ENCODE measurements at regions not wholly inside any gene's neighbourhood (a gene's known extent, or its start where the extent isn't known, plus 50 kb on each side); places are given as distances from the start of the nearest gene placed in this dataset.
"Not testable (repeated sequence)": the region's sequence is repeated elsewhere in the genome, so short reads cannot be mapped to it uniquely, and the experiment has no call there.

DNA sequence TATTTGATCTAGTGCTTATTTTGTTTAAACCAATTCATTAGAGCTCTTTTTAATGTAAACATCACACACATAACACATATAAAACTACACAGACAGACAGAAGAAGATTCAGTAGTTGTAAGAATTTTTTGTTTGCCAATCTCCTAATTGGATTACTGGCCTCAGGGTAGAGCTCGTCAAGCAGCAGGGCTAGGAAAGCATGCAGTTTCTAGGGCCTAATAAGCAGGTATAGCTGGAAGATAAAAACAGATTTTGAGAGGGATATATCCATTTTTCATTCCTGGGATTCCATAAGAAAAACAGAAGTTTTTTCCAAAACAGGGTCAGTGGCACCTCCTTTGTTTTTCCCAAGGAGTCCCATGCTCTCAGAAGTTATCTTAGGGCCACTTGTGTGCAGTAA lies 265.2 kb upstream of the SGO1 start:
- no peak for DNase-seq

DNA sequence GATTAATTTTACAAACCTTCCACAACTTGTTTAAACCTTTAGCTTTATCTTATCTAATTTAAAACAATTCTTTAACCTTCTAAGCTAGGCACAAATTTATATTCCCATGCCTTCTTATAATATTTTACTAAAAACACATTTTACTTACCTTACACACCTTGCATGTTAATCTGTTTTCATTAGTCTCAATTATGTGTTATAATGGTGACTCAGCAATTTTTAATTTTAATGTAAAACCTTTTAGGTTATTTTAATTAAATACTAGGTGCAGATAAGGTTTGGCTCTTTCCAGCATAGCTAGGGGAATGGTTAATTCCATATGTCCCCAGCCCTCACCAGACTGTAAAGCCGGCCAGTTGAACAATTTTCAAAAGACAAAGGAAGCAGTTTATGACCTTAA lies 264.6 kb upstream of the SGO1 start:
- no peak for DNase-seq

DNA sequence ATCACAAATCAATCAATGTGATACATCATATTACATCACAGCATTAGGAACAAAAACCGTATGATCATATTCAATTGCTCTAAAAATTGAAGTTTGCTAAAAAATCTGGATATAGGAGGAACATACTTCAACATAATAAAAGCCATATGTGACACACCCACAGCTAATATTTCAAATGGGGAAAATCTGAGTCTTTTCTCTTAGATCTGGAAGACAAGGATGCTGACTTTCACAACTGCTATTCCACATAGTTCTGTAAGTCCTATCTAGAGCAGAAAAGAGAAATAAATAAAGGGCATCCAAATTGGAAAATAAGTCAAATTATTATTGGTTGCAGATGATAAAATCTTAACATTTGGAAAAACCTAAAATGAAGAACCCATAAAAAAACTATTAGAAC lies 256.8 kb upstream of the SGO1 start:
- no peak for DNase-seq

DNA sequence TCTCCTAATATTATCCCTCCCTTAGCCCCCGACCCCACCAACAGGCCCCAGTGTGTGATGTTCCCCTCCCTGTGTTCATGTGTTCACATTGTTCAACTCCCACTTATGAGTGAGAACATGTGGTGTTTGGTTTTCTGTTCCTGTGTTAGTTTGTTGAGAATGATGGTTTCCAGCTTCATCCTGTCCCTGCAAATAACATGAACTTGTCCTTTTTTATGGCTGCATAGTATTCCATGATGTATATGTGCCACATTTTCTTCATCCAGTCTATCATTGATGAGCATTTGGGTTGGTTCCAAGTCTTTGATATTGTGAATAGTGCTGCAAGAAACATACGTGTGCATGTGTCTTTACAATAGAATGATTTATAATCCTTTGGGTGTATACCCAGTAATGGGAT lies 241.3 kb upstream of the SGO1 start:
- not testable (repeated sequence) for DNase-seq

DNA sequence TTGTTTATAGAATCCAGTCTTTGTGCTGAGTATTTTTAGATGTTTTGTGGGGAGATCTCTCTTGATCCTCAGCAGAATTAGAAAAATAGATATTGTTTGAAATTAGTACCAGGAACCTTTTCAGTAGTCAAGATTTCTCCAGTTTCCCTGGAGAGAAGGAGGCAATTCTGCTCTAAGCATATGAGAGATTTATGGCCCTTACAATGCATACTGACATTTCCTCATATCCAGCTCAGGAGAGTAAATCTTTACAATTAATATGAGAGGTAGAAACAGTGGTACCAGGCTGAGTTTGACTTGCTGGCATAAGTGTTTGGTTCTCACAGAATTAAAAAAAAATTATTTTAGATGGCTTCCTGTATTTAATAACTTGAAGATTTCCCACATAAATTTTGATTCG lies 239.1 kb upstream of the SGO1 start:
- no peak for DNase-seq

DNA sequence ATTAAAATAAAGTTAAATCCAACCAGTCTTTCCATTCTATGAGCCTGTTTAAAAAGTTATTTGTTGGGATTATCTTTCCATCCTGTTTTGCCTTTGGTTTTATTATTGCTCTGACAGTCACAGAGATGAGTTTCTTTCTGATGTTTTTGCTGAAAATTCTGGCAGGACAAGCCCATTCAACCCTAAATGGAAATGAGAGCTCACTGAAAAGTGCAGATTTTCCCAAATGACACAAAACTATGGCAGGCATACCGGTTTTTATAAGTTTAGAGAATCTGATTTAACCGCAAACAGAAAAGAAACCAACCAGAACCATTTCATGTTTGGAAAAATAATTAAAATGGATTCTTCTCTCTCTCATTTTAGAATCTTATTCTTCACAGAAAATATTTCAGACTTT lies 238.1 kb upstream of the SGO1 start:
- no peak for DNase-seq

DNA sequence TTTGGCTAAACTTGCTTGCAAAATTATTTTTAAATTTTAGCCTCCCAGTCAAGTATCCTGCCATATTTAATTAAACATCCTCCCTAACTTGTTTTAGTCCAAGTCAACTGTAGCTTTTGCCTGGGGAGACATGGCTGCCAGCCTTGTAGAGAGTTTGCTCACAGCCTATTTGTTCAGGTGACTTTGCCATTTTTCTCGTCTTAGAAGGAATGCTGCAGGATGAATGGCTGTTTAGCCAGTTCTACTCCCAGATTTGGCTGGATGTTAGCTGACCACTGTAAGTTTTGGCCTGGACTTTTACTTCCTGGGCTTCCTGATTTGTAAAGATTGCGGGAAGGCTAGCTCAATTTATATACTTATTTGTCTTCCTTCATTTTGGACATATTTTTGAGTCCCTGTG lies 236.4 kb upstream of the SGO1 start:
- DNase-seq = no peak

DNA sequence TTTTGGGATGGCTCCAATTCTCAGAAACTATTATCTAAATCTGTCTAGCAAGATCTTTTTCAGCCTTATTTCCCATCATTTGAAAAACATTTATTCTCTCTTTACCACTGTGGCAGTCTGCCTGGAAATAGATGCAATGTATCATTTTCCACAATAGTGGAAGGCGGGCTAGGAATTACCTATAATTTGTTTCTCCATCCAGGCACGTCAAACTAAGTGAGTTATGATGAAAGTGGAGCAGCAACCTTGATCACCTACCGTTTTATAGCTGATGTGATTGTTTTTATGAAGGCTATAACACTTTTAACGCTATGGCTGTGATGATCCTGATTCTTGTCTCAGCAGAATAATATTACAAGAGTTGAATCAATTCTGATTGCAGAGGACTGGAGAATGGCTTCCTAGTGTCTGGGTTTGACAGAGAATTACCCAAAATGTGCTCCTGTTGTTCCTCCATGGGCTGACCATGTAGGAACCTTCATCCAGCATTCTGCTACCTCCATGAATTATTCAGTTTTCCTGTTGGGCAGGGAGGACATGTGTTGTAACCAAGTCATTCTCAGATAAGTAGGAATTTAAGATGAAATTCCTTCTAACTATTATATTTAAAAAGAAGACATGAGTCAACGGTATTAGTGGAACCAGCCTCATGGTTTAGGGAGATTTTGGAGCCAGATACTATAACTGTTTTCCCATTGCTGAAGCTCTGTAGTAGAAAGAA lies 231.5 kb upstream of the SGO1 start:
- DNase-seq = no peak

DNA sequence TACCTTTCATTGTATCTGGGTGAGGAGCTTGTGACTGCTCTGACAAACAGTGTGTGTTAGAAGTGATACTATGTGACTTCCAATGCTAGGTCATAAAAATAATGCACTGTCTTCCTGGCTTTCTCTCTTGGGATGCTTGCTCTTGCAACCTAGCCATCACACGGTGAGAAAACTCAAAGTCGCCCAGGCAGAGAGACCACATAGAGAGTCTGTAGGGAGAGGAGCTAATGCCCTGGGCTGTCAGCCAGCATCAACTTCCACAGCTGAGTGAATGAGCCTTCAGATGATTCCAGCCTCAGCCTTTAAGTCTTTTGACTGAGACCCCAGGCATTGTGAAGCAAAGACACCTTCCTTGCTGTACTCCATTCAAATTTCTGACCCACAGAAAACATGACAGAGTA lies 220.6 kb upstream of the SGO1 start:
- no peak for DNase-seq

DNA sequence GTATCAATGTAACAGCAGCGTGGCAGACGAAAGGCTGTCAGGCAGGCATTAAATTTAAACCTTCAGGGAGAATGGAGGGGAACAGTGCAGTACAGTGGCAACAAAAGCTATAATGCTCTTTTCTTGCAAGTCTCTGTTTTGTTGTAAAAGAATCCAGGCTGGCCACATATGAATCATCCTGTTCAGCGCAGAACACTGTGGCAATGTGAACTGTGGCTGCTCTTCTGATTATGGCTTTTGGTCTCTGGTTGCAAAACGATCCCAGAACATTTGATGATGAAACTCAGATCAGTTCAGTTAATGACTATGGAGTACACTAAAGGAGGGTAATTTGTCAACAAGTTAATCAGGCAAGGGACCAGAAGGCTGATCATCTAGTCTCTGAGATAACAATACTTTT lies 219.7 kb upstream of the SGO1 start:
- DNase-seq = no peak

DNA sequence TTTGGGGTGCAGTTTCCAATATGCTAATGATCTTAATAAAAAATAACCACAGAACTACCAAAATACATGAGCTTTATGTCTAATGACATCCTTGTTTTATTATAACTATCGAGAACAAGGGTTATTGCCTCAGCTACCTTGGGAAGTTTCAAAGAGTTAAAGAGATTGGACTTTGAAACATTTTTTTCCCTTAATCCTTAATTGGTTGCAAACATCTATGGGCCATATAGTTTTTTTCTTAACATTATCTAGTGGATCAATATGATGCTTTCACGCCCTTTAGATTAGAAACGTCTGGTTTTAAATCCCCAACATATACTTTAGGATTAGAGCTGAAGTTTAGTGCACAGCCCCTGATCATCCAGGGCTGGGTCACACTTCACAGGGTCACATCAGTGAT lies 219.2 kb upstream of the SGO1 start:
- DNase-seq = no peak

DNA sequence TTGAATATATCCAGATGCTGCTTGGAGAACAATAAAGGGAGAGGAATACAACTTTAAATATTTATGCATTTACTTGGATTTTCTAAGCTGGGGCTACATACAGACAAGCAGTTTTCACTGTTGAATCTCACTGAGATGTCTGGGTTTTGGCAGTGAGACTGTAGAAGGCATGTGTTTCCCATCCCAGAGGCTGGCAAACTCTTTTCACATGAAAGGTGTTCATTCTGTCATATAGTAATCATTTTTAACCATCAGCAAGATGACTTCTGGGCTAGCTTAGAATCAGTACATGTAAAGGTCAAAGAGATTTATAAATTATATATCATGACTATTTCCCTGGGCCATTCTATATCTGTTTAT lies 218.7 kb upstream of the SGO1 start:
- no peak for DNase-seq

DNA sequence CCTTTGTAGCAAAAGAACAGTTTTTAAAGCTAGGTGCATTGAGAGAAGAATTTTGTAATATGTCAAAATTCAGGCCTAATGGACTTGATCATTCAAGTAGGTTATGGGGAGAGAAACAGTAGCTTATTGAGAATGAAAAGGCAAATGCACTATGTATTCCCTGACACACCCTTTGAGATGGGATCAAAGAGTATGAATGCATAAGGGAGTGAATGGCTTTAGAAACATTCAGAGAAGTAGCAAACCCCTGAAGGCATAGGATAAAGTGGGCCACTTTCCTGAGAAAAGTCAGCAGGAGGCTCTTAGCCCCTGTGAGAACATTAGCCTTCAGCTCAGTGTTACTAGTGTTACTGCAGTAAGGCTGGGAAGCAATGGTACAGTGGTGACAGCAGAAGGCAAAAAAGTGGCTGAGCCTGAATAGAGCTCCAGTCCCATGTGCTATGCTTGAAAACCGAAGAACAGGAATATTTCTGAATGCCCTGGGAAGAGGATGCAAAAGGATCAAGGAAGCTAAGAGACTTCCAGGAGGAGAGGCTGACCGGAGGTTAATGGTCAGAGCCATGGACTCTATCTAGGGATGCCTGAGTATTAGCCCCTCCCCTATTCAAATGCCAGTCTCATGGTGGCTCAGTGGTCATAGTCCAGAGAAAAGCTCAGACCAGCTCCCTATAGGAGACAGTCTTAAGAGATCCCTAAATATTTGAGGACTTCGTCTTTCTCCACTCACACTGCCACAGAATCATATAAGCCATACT lies 218.2 kb upstream of the SGO1 start:
- DNase-seq = no peak

DNA sequence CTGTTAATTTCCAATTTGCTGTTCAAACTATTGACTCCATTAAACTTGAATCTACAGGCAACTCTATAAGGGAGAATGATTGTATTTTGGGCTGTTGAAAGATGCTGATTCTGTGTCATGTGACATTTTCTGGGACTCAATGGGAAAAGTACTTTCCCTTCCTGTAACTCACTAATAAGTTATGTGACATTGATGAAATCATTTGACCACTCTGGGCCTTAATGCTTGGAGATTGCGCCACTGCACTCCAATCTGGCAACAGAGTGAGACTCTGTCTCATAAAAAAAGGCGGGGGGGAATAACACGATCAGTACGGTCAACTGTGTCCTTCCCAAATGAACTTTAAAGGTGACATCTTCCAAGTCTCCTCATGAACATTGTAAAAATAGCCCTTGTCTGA lies 215.2 kb upstream of the SGO1 start:
- DNase-seq = no peak

DNA sequence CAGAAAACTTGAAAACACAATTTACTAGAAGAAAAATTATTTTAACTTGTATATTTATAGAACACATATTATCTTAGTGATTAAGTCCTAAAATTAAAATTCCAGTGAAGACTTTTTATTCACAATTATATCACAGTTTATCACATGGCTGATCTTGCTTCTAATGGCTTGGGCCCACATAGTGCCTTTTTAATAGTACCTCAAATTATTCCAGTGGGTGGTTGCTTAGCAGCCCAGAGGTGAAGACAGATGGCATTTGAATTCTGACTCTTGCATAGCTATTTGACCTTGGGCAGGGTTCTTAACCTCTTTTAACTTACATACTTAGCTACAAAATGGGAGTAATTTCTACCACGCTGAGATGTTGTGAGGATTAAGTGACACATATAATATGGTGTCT lies 214.7 kb upstream of the SGO1 start:
- no peak for DNase-seq

DNA sequence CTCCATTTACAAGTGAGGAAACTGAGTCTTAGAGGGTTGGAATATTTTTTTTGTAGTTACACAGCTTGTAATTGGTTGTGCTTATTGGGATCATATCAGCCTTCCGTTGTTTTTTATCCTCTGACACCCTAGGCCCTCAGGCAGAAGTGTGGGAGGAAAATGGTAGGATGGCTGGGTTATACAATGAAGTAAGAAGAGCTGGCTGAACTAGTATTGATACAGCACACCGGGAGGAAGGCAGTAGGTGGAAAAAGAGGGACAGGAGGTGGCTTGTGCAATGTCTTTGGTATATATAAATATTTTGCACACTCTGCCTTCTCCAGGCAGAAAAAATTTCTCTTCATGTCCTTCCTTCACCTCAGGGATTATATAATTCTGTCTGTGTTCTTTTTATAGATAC lies 214.3 kb upstream of the SGO1 start:
- DNase-seq = no peak

DNA sequence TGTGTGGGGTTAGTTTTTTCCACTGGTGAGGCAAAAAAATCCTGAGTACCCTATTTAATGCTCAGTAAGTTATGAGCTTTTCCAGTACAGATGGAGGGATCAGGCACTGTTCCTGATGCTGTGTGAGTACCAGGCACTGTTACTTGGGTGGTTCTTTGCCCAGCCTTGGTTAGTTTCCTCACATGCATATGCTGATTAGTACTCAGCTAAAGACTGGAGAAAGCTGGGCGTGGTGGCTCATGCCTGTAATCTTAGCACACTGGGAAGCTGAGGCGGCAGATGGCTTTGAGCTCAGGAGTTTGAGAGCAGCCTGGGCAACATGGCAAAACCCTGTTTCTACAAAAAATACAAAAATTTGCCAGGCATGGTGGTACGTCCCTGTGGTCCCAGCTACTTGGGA lies 210.3 kb upstream of the SGO1 start:
- DNase-seq = no peak

DNA sequence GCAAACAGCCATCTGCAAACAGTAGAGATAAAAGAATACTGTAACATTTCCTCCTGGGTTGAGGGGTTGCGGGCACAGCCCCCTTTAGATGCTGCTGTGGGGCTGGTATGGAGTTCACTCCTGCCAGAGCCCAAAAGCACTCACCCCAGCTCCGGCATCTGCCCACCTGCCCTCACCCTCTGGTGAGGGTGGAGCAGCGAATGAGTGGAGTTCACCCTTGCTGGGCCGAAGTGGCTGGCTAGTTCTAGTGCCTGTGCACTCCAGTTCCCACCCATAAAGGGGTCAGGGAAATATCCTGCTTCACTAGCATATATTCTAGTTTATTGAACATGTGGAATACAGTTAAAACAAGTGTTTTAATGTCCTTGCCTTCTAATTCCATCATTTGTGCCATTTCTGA lies 209.7 kb upstream of the SGO1 start:
- no peak for DNase-seq

DNA sequence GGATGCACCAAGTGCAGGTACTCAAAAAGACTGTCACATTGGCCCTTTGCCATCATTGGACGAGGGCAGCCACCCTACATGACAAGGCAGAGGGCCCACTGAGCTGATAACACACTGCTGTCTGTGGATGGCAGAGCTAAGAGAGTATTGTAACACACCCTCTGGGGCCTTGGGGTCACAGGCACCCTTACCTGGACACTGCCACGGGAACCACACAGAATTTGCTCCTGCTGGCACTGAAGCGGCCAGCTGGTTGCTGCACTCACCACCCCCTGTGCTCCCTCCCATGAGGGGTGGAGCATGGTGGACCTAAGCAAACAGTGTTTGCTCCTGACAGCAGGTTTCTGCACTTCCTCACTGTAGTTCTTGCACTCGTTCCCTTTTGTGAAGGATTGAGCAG lies 208.2 kb upstream of the SGO1 start:
- no peak for DNase-seq

DNA sequence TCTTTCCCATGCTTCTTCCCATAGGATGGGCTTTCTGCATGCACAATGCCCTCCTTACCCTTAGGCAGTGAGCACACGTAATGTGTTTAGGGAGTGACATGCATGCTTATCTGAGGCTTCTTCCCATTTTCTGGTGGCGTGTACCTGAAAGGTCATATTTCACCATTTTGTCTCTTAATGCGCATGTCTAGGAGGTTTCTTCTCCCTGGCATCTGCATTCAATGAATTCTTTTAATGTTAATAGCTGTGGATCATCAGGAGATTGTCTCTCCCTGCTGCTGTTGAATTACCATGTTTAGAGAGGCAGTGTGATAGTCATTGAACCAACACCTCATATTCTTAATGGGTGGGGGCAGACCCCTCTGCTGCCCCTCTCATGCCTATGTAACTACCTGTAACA lies 205.6 kb upstream of the SGO1 start:
- no peak for DNase-seq

DNA sequence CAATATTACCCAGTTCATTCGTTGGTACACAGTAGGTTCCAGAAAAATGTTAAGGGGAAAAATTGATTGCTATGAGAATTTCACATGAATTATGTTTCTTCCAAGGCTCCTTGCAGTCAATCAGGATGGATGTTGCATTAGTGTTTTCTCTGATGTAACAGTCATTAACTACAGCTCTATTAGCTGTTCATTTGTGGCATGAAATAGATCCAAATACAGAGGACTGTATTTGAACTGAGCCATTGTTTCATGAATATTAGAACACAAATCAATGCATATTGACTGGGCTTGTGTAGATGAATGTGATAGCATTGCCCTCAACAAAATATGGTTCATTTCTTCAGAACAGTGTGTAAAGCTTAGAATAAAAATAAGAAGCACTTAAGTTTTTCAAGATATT lies 203.0 kb upstream of the SGO1 start:
- DNase-seq = no peak

DNA sequence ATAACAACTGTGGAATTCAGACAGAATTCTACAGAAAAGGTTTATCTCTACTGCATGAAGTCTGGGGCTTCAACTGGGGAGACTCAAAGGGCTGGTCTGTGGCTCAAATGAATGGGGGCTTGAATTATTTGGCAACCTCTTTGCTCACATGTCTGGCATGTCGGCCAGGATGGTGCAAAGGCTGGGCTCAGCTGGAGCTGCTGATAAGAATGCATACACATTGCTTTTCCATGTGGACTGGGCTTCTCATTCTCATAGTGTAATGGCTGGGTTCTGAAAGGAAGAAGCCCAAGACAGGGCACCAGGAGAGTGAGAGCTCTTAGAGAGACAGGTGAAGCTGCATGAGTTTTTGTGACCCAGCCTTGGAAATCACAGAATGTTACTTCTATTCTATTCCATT lies 194.3 kb upstream of the SGO1 start:
- no peak for DNase-seq

DNA sequence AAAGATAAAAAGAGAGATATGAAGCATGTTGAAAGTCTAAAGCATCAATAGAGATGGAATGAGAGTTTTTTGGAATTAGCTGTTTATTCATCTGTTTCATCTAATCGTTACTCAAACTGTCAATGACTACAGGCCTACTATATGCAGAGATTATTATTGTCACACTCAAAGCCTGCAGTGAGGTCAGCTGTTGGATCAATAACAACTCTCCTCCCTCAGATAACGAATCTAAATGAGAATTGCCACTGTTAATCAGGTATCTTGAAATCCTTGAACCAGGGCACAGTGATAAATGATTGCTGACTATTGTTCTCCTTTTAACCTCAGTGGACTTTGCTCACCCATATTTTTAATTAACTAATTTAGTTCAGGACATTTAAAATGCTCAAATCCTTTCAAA lies 192.3 kb upstream of the SGO1 start:
- DNase-seq = no peak

DNA sequence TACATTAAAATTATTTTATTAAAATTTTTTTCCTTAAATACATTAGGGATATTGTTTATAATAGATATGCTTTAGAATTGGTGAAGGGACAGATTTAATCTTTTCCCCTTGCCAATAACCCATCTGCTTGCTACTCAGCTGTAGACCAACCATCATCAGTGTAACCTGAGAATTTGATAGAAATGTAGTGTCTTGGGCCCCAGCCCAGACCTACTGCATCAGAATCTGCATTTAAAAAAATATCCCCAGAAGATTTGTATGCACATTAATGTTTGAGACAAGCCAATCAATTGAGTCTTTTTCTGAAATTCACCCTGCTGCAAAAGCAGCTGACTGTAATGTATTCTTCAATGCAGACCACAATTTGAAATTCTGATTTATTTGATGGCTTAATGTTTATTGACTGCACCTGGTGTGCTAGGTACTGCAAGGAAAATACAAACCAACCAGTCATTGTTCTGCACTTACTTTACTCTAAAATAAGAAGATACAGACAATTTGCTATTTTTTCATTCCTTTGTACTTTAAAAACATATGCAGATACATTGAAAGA lies 190.7 kb upstream of the SGO1 start:
- DNase-seq = no peak

DNA sequence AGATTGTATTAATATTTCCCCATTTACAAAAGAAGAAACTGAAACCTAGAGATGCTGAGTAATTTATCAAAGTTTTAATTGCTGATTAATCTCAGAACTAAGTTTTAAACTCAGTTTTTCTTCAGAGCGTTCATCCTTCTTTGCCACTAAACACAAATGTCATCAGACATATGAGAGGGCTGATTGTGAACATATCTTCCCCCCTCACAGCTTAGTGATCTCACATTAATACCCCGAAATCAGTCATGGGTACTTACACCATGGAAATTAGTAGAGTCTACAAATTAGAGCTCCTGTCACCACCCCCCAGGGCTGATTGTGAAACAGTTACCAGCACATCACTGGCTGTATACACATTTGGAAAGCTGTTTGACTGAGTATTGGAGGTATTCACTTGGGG lies 189.3 kb upstream of the SGO1 start:
- DNase-seq = no peak
